ENCODE measurements at regions not wholly inside any gene's neighbourhood (a gene's known extent, or its start where the extent isn't known, plus 50 kb on each side); places are given as distances from the start of the nearest gene placed in this dataset.

- H3K79me2 ChIP-seq (ENCODE audit: insufficient read depth, low read depth, low read length): no peaks in the 10 kb centered on the region
- no peak overlapping the region for H2AFZ ChIP-seq (ENCODE audit: low read length)
- no peak for DNase-seq (ENCODE audit: low spot score)
- TF ChIP-seq EZH2phosphoT487 (IDR thresholded peaks at IDR 0.05; ENCODE audit: borderline replicate concordance, low read depth, low read length): no peak
- no peak for TF ChIP-seq CTCF (conservative IDR thresholded peaks at IDR 0.05; ENCODE audit: low read length)
- CTCF ChIA-PET (ENCODE audit: unreplicated experiment): no interaction called here
- BruUV-seq (replicated peaks): no TSS peak
- intact Hi-C loops (cut with micrococcal nuclease; ENCODE audit: unreplicated experiment): no loop called here
- H3K4me1 ChIP-seq (ENCODE audit: insufficient read depth, low read length, poor library complexity, severe bottlenecking): no peaks in the 10 kb centered on the region
- H3K36me3 ChIP-seq (ENCODE audit: insufficient read depth, low read length): no peaks in the 10 kb centered on the region
- no peak overlapping the region for H3K27ac ChIP-seq (ENCODE audit: low read depth, low read length, poor library complexity, severe bottlenecking)
- H3K4me3 ChIP-seq (ENCODE audit: low read depth, low read length, poor library complexity, severe bottlenecking): no peak overlapping the region
- H3K9me2 ChIP-seq (ENCODE audit: insufficient read depth, low read length): no peaks in the 10 kb centered on the region
- no peak overlapping the region for H3K4me2 ChIP-seq (ENCODE audit: low read length)
- H4K20me1 ChIP-seq (ENCODE audit: insufficient read depth, low read length): no peaks in the 10 kb centered on the region
- POLR2A ChIA-PET: no interaction called here
- 0 out of 2 replicates have a peak, but pooled peaks cover 8% of the 10 kb centered on the region for H3K9me3 ChIP-seq (ENCODE audit: low read length)
Observed at GRCh38 chr5:24788829-24789514, 144.2 kb upstream of the CDH10 start.

- no peak overlapping the region for H3K27ac ChIP-seq (ENCODE audit: low read depth, low read length, poor library complexity, severe bottlenecking)
- H3K4me1 ChIP-seq (ENCODE audit: insufficient read depth, low read length, poor library complexity, severe bottlenecking): no peaks in the 10 kb centered on the region
- H3K4me3 ChIP-seq (ENCODE audit: low read depth, low read length, poor library complexity, severe bottlenecking): no peak overlapping the region
- no peaks in the 10 kb centered on the region for H4K20me1 ChIP-seq (ENCODE audit: insufficient read depth, low read length)
- intact Hi-C loops (cut with micrococcal nuclease; ENCODE audit: unreplicated experiment): no loop called here
- TF ChIP-seq CTCF (conservative IDR thresholded peaks at IDR 0.05; ENCODE audit: low read length) (no peak), EZH2phosphoT487 (IDR thresholded peaks at IDR 0.05; ENCODE audit: borderline replicate concordance, low read depth, low read length) (no peak)
- 0 out of 2 replicates have a peak, but pooled peaks cover 8% of the 10 kb centered on the region for H3K9me3 ChIP-seq (ENCODE audit: low read length)
- BruUV-seq (replicated peaks): no TSS peak
- H2AFZ ChIP-seq (ENCODE audit: low read length): no peak overlapping the region
- no peak for DNase-seq (ENCODE audit: low spot score)
- CTCF ChIA-PET (ENCODE audit: unreplicated experiment): no interaction called here
- no peaks in the 10 kb centered on the region for H3K9me2 ChIP-seq (ENCODE audit: insufficient read depth, low read length)
- POLR2A ChIA-PET: interaction anchor here (0.5 kb wide), 1 partner anchor 52 kb away, joined by 3 read pairs; no protein-coding TSS in a partner anchor
- H3K4me2 ChIP-seq (ENCODE audit: low read length): no peak overlapping the region
- H3K79me2 ChIP-seq (ENCODE audit: insufficient read depth, low read depth, low read length): no peaks in the 10 kb centered on the region
- H3K36me3 ChIP-seq (ENCODE audit: insufficient read depth, low read length): no peaks in the 10 kb centered on the region
Observed at GRCh38 chr5:24786108-24786507, 141.3 kb upstream of the CDH10 start.

- no peaks in the 10 kb centered on the region for H3K9me2 ChIP-seq (ENCODE audit: insufficient read depth, low read length)
- intact Hi-C loops (cut with micrococcal nuclease; ENCODE audit: unreplicated experiment): no loop called here
- H3K4me1 ChIP-seq (ENCODE audit: insufficient read depth, low read length, poor library complexity, severe bottlenecking): no peaks in the 10 kb centered on the region
- H3K4me3 ChIP-seq (ENCODE audit: low read depth, low read length, poor library complexity, severe bottlenecking): no peak overlapping the region
- BruUV-seq (replicated peaks): no TSS peak
- ChIA-PET POLR2A (interaction anchor here (0.9 kb wide), 1 partner anchor 21 kb away, joined by 3 read pairs; no protein-coding TSS in a partner anchor), CTCF (ENCODE audit: unreplicated experiment) (no interaction called here)
- H3K79me2 ChIP-seq (ENCODE audit: insufficient read depth, low read depth, low read length): no peaks in the 10 kb centered on the region
- TF ChIP-seq EZH2phosphoT487 (IDR thresholded peaks at IDR 0.05; ENCODE audit: borderline replicate concordance, low read depth, low read length) (no peak), CTCF (conservative IDR thresholded peaks at IDR 0.05; ENCODE audit: low read length) (no peak)
- no peak overlapping the region for H3K4me2 ChIP-seq (ENCODE audit: low read length)
- H2AFZ ChIP-seq (ENCODE audit: low read length): no peak overlapping the region
- no peaks in the 10 kb centered on the region for H4K20me1 ChIP-seq (ENCODE audit: insufficient read depth, low read length)
- no peaks in the 10 kb centered on the region for H3K36me3 ChIP-seq (ENCODE audit: insufficient read depth, low read length)
- no peaks in the 10 kb centered on the region for H3K9me3 ChIP-seq (ENCODE audit: low read length)
- H3K27ac ChIP-seq (ENCODE audit: low read depth, low read length, poor library complexity, severe bottlenecking): no peak overlapping the region
- no peak for DNase-seq (ENCODE audit: low spot score)
Observed at GRCh38 chr5:24783596-24783995, 138.8 kb upstream of the CDH10 start.

Measured in OCI-LY7 (cell line).